WTC11 (cell line): ENCODE measurements at regions not wholly inside any gene's neighbourhood (a gene's known extent, or its start where the extent isn't known, plus 50 kb on each side); places are given as distances from the start of the nearest gene placed in this dataset.

Experiments
- ATAC-seq: fragments of 200-7000 bp; cut with Tn5 transposase; 2 replicates; pipeline ENCODE4 v1.10.0; 2021; ENCODE audit warnings: mild to moderate bottlenecking, moderate library complexity
- CTCF ChIA-PET: fragments of 300-600 bp; sonication (Branson Sonifier 250); formaldehyde crosslinking; loops from one replicate; lab custom pipeline; 2021; ENCODE audit warnings: antibody characterized with exemption; lab: Charles Lee
- POLR2A ChIA-PET: fragments of 350-600 bp; sonication (Branson Sonifier 250); formaldehyde crosslinking; loops from one replicate; lab custom pipeline; 2021; ENCODE audit warnings: antibody characterized with exemption; lab: Charles Lee
- DNase-seq: peaks from one replicate; pipeline ENCODE4 v3.0.0; 2021; ENCODE audit warnings: low spot score
- H3K27ac Mint-ChIP-seq: 2 replicates; pipeline ENCODE4 v1.8.0; 2021; ENCODE audit warnings: mixed read lengths
- H3K27me3 Mint-ChIP-seq: 2 replicates; pipeline ENCODE4 v1.8.0; 2021; ENCODE audit warnings: low read depth, mild to moderate bottlenecking, moderate library complexity, mixed read lengths
- H3K36me3 Mint-ChIP-seq: 2 replicates; pipeline ENCODE4 v1.8.0; 2021; ENCODE audit warnings: mixed read lengths
- H3K4me1 Mint-ChIP-seq: 2 replicates; pipeline ENCODE4 v1.8.0; 2022; ENCODE audit warnings: mixed read lengths
- H3K4me3 Mint-ChIP-seq: 2 replicates; pipeline ENCODE4 v1.8.0; 2021; ENCODE audit warnings: mild to moderate bottlenecking, moderate library complexity, mixed read lengths
- H3K9me3 Mint-ChIP-seq: 2 replicates; pipeline ENCODE4 v1.8.0; 2021; ENCODE audit warnings: mixed read lengths
- CTCF ChIP-seq: fragments of 200-600 bp; IDR thresholded peaks from 2 replicates; pipeline ENCODE4 v1.8.0; 2022; ENCODE audit warnings: antibody characterized with exemption
- ESRRA ChIP-seq: sonication (generic); formaldehyde crosslinking; IDR thresholded peaks from 2 replicates; pipeline ENCODE4 v1.8.1; 2022; ENCODE audit warnings: mild to moderate bottlenecking, missing genetic modification reagents, borderline replicate concordance
- ETV6 ChIP-seq: sonication (generic); formaldehyde crosslinking; IDR thresholded peaks from 2 replicates; pipeline ENCODE4 v1.8.1; 2022; ENCODE audit warnings: mild to moderate bottlenecking, missing genetic modification reagents
- GABPB1 ChIP-seq: sonication (generic); formaldehyde crosslinking; IDR thresholded peaks from 2 replicates; pipeline ENCODE4 v1.8.1; 2023; ENCODE audit warnings: mild to moderate bottlenecking, missing genetic modification reagents
- NFYB ChIP-seq: sonication (generic); formaldehyde crosslinking; conservative IDR thresholded peaks from 2 replicates; pipeline ENCODE4 v1.8.0; 2022; ENCODE audit warnings: low read depth, missing genetic modification reagents
- OVOL2 ChIP-seq: fragments of 250-450 bp; sonication (Bioruptor Pico); IDR thresholded peaks from 2 replicates; pipeline ENCODE4 v1.9.0; 2021; ENCODE audit warnings: mild to moderate bottlenecking, borderline replicate concordance
- RORB ChIP-seq: fragments of 250-450 bp; sonication (Bioruptor Pico); IDR thresholded peaks from 2 replicates; pipeline ENCODE4 v1.9.0; 2021; ENCODE audit warnings: mild to moderate bottlenecking
- STAT6 ChIP-seq: sonication (generic); formaldehyde crosslinking; conservative IDR thresholded peaks from 2 replicates; pipeline ENCODE4 v1.8.1; 2023; ENCODE audit warnings: mild to moderate bottlenecking, low read depth, missing genetic modification reagents, moderate library complexity
- USF2 ChIP-seq: sonication (generic); formaldehyde crosslinking; IDR thresholded peaks from 2 replicates; pipeline ENCODE4 v1.8.1; 2023; ENCODE audit warnings: mild to moderate bottlenecking, missing genetic modification reagents, moderate library complexity
- ZNF232 ChIP-seq: sonication (generic); formaldehyde crosslinking; IDR thresholded peaks from 2 replicates; pipeline ENCODE4 v1.8.0; 2022; ENCODE audit warnings: mild to moderate bottlenecking, missing genetic modification reagents
- TF ChIP-seq, protein P1 (sequence below): sonication (generic); formaldehyde crosslinking; IDR thresholded peaks from 2 replicates; pipeline ENCODE4 v1.8.0; 2023; ENCODE audit warnings: missing genetic modification reagents, mild to moderate bottlenecking, borderline replicate concordance
- TF ChIP-seq, protein P2 (sequence below): sonication (generic); formaldehyde crosslinking; IDR thresholded peaks from 2 replicates; pipeline ENCODE4 v1.8.1; 2022; ENCODE audit warnings: low read depth, mild to moderate bottlenecking, moderate library complexity, missing genetic modification reagents, borderline replicate concordance
- TF ChIP-seq, protein P3 (sequence below): sonication (generic); formaldehyde crosslinking; IDR thresholded peaks from 2 replicates; pipeline ENCODE4 v1.8.0; 2023; ENCODE audit warnings: mild to moderate bottlenecking, missing genetic modification reagents

- no peak for TF ChIP-seq STAT6
- TF ChIP-seq, protein P1, sequence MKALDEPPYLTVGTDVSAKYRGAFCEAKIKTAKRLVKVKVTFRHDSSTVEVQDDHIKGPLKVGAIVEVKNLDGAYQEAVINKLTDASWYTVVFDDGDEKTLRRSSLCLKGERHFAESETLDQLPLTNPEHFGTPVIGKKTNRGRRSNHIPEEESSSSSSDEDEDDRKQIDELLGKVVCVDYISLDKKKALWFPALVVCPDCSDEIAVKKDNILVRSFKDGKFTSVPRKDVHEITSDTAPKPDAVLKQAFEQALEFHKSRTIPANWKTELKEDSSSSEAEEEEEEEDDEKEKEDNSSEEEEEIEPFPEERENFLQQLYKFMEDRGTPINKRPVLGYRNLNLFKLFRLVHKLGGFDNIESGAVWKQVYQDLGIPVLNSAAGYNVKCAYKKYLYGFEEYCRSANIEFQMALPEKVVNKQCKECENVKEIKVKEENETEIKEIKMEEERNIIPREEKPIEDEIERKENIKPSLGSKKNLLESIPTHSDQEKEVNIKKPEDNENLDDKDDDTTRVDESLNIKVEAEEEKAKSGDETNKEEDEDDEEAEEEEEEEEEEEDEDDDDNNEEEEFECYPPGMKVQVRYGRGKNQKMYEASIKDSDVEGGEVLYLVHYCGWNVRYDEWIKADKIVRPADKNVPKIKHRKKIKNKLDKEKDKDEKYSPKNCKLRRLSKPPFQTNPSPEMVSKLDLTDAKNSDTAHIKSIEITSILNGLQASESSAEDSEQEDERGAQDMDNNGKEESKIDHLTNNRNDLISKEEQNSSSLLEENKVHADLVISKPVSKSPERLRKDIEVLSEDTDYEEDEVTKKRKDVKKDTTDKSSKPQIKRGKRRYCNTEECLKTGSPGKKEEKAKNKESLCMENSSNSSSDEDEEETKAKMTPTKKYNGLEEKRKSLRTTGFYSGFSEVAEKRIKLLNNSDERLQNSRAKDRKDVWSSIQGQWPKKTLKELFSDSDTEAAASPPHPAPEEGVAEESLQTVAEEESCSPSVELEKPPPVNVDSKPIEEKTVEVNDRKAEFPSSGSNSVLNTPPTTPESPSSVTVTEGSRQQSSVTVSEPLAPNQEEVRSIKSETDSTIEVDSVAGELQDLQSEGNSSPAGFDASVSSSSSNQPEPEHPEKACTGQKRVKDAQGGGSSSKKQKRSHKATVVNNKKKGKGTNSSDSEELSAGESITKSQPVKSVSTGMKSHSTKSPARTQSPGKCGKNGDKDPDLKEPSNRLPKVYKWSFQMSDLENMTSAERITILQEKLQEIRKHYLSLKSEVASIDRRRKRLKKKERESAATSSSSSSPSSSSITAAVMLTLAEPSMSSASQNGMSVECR (CRISPR knock-in tag), result no peak
Measured at GRCh38 chr2:145984580-145984979, 1464.7 kb upstream of the ZEB2 start (continued).

DNA sequence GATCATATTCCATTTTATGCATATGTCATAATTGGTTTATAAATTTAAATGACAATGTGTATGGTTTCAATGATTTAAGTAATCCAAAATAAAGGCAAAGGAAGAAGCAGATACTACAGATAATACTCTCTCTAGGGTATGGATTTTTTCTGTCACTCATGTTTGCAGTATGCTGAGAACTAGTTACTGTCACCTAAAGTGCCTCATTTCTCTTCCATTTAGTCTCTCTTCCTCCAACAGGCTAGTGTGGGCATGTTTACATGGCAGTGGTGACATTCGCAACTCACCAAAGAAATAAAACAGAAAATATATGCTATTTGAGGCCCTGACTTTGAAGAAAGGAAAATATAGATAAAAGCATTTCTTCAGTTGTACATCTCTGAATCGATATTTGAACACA, 1460.4 kb upstream of the ZEB2 start:
- Mint-ChIP-seq H3K27ac (no peak overlapping the region), H3K4me3 (no peak overlapping the region), H3K4me1 (no peaks in the 10 kb centered on the region), H3K36me3 (no peaks in the 10 kb centered on the region)
- CTCF ChIA-PET, result no interaction called here
- TF ChIP-seq, protein P2, sequence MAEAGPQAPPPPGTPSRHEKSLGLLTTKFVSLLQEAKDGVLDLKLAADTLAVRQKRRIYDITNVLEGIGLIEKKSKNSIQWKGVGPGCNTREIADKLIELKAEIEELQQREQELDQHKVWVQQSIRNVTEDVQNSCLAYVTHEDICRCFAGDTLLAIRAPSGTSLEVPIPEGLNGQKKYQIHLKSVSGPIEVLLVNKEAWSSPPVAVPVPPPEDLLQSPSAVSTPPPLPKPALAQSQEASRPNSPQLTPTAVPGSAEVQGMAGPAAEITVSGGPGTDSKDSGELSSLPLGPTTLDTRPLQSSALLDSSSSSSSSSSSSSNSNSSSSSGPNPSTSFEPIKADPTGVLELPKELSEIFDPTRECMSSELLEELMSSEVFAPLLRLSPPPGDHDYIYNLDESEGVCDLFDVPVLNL (CRISPR knock-in tag), result no peak
- TF ChIP-seq, protein P3, sequence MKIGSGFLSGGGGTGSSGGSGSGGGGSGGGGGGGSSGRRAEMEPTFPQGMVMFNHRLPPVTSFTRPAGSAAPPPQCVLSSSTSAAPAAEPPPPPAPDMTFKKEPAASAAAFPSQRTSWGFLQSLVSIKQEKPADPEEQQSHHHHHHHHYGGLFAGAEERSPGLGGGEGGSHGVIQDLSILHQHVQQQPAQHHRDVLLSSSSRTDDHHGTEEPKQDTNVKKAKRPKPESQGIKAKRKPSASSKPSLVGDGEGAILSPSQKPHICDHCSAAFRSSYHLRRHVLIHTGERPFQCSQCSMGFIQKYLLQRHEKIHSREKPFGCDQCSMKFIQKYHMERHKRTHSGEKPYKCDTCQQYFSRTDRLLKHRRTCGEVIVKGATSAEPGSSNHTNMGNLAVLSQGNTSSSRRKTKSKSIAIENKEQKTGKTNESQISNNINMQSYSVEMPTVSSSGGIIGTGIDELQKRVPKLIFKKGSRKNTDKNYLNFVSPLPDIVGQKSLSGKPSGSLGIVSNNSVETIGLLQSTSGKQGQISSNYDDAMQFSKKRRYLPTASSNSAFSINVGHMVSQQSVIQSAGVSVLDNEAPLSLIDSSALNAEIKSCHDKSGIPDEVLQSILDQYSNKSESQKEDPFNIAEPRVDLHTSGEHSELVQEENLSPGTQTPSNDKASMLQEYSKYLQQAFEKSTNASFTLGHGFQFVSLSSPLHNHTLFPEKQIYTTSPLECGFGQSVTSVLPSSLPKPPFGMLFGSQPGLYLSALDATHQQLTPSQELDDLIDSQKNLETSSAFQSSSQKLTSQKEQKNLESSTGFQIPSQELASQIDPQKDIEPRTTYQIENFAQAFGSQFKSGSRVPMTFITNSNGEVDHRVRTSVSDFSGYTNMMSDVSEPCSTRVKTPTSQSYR (CRISPR knock-in tag), result no peak
- TF ChIP-seq NFYB (no peak), ESRRA (CRISPR knock-in tag) (no peak), GABPB1 (CRISPR knock-in tag) (no peak), ZNF232 (CRISPR knock-in tag) (no peak), OVOL2 (CRISPR knock-in tag) (no peak), ETV6 (no peak)
- TF ChIP-seq, all 79 proteins: peak for 0
- ATAC-seq (no peak), DNase-seq (no peak)
- POLR2A ChIA-PET, result no interaction called here
- no peaks in the 10 kb centered on the region for H3K27me3 Mint-ChIP-seq
- no peaks in the 10 kb centered on the region for H3K9me3 Mint-ChIP-seq

DNA sequence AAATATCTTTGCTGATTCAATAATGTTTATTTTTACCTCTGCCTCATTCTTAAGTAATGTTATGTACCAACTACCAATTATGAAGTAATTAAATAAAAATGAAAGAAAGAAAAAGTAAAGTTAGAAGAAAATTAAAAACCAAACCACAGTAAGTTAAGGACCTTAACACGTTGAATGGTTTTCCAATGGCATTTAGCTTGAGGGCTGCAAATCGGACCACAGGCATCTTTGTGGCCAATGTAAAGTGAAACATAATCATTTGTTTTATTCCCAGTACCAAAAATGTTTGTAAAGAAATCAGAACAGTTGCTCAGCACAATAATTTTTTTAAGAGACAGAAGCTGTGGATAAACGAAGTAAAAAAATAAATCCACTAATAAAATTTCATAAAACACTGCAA, 1455.5 kb upstream of the ZEB2 start:
- POLR2A ChIA-PET, result no interaction called here
- CTCF ChIA-PET, result no interaction called here
- Mint-ChIP-seq H3K27ac (no peak overlapping the region), H3K9me3 (no peaks in the 10 kb centered on the region), H3K36me3 (no peaks in the 10 kb centered on the region), H3K27me3 (no peaks in the 10 kb centered on the region), H3K4me3 (no peak overlapping the region), H3K4me1 (no peaks in the 10 kb centered on the region)
- ATAC-seq (no peak), DNase-seq (no peak)
- no peak for TF ChIP-seq USF2 (CRISPR knock-in tag)
- no peak for TF ChIP-seq RORB (CRISPR knock-in tag)
- TF ChIP-seq CTCF, result no peak
- TF ChIP-seq, protein P1 (CRISPR knock-in tag), result no peak
